H1 (cell line): ENCODE measurements at regions not wholly inside any gene's neighbourhood (a gene's known extent, or its start where the extent isn't known, plus 50 kb on each side); places are given as distances from the start of the nearest gene placed in this dataset.
"Not testable (repeated sequence)": the region's sequence is repeated elsewhere in the genome, so short reads cannot be mapped to it uniquely, and the experiment has no call there.

ENCODE experiments used
- CTCF ChIA-PET: fragments of 300-600 bp; sonication (Branson Sonifier 250); formaldehyde crosslinking; loops from one replicate; lab custom pipeline; 2021; ENCODE audit not compliant: partially characterized antibody; lab: Charles Lee
- POLR2A ChIA-PET: fragments of 300-600 bp; sonication (Branson Sonifier 250); formaldehyde crosslinking; loops from one replicate; lab custom pipeline; 2021; ENCODE audit warnings: inconsistent platforms; ENCODE audit not compliant: partially characterized antibody; lab: Charles Lee
- DNase-seq, 2 experiments: peaks; one replicate each; pipeline versions ENCODE4 v3.0.0 to v3.0.0-alpha.2; 2010 to 2022; ENCODE audit warnings: low spot score in 2 of 2, low read depth in 1 of 2, mixed read lengths in 1 of 2
- FAIRE-seq: peaks from 2 replicates; lab custom pipeline; 2011; peaks lifted over from hg19 to GRCh38; lab: Jason Lieb, UNC
- H2AFZ ChIP-seq: 2 replicates; pipeline ENCODE4 v1.8.1; 2012; ENCODE audit warnings: low read length, inconsistent platforms
- H2AK5ac ChIP-seq: 2 replicates; pipeline ENCODE4 v1.6.1; 2013; ENCODE audit warnings: low read depth, low read length
- H2BK120ac ChIP-seq: replicated peaks from 2 replicates; pipeline ENCODE3; 2013; ENCODE audit warnings: low read depth, low read length, inconsistent platforms
- H2BK12ac ChIP-seq: 2 replicates; pipeline ENCODE4 v1.6.1; 2013; ENCODE audit warnings: low read depth, low read length
- H2BK15ac ChIP-seq: 2 replicates; pipeline ENCODE4 v1.6.1; 2013; ENCODE audit warnings: low read length
- H2BK20ac ChIP-seq: 2 replicates; pipeline ENCODE4 v1.6.1; 2013; ENCODE audit warnings: low read length
- H2BK5ac ChIP-seq: 2 replicates; pipeline ENCODE4 v1.6.1; 2013; ENCODE audit warnings: low read depth, low read length
- H3K14ac ChIP-seq: 2 replicates; pipeline ENCODE4 v1.6.1; 2013; ENCODE audit warnings: inconsistent platforms; ENCODE audit not compliant: insufficient read length
- H3K18ac ChIP-seq: 2 replicates; pipeline ENCODE4 v1.6.1; 2013; ENCODE audit warnings: low read length; ENCODE audit errors: extremely low read depth
- H3K23ac ChIP-seq: 2 replicates; pipeline ENCODE4 v1.6.1; 2013; ENCODE audit warnings: inconsistent platforms; ENCODE audit not compliant: insufficient read length
- H3K23me2 ChIP-seq: 2 replicates; pipeline ENCODE4 v1.6.1; 2013; ENCODE audit warnings: low read depth, low read length
- H3K27ac ChIP-seq: 2 replicates; pipeline ENCODE4 v1.6.1; 2011; ENCODE audit warnings: low read depth, low read length, inconsistent platforms
- H3K27me3 ChIP-seq, 4 experiments: replicated peaks in 1 of 4; 1 replicate in 1 of 4; 2 replicates in 3 of 4; pipeline versions ENCODE4 v1.6.1 to v1.8.1; 2011 to 2013; ENCODE audit warnings: low read length in 3 of 4, mild to moderate bottlenecking in 3 of 4, inconsistent platforms in 2 of 4, mixed read lengths in 2 of 4, moderate library complexity in 1 of 4; ENCODE audit not compliant: control insufficient read depth in 3 of 4, insufficient read depth in 3 of 4; ENCODE audit errors: extremely low read depth in 1 of 4
- H3K36me3 ChIP-seq, 4 experiments: 2 replicates each; pipeline versions ENCODE4 v1.6.1 to v1.8.1; 2011 to 2013; ENCODE audit warnings: mild to moderate bottlenecking in 4 of 4, low read length in 3 of 4, moderate library complexity in 2 of 4, control low read depth in 1 of 4, inconsistent platforms in 1 of 4; ENCODE audit not compliant: insufficient read depth in 4 of 4, control insufficient read depth in 2 of 4
- H3K4ac ChIP-seq: replicated peaks from 2 replicates; pipeline ENCODE3; 2013; ENCODE audit warnings: low read length, low read depth, mixed read lengths, inconsistent platforms; ENCODE audit not compliant: insufficient read length
- H3K4me1 ChIP-seq, 4 experiments: replicated peaks in 1 of 4; 1 replicate in 1 of 4; 2 replicates in 3 of 4; pipeline versions ENCODE4 v1.6.1 to v1.8.1; 2011 to 2013; ENCODE audit warnings: low read length in 3 of 4, inconsistent platforms in 2 of 4, mixed read lengths in 1 of 4; ENCODE audit not compliant: insufficient read depth in 4 of 4, control insufficient read depth in 3 of 4
- H3K4me2 ChIP-seq, 2 experiments: 2 replicates each; pipeline versions ENCODE4 v1.6.1 to v1.8.1; 2011 to 2013; ENCODE audit warnings: low read depth in 2 of 2, low read length in 2 of 2, control low read depth in 1 of 2, inconsistent platforms in 1 of 2, mild to moderate bottlenecking in 1 of 2; ENCODE audit not compliant: insufficient read depth in 1 of 2
- H3K4me3 ChIP-seq, 4 experiments: fragments of 200-600, 300-600 bp in 1 of 4; sonication (generic), shearing (Covaris generic), sonication (Bioruptor Twin) in 1 of 4; 2 replicates each; pipeline versions ENCODE4 v1.5.1 to v1.8.1; 2011 to 2016; ENCODE audit warnings: low read length in 4 of 4, low read depth in 3 of 4, control low read depth in 2 of 4, inconsistent platforms in 2 of 4, mild to moderate bottlenecking in 2 of 4, mixed read lengths in 1 of 4, moderate library complexity in 1 of 4; ENCODE audit not compliant: insufficient read depth in 2 of 4; ENCODE audit errors: extremely low read depth in 1 of 4
- H3K56ac ChIP-seq: replicated peaks from 2 replicates; pipeline ENCODE3; 2013; ENCODE audit warnings: low read depth, mild to moderate bottlenecking, mixed read lengths, low read length, inconsistent platforms; ENCODE audit not compliant: insufficient read length
- H3K79me1 ChIP-seq: 2 replicates; pipeline ENCODE4 v1.6.1; 2013; ENCODE audit warnings: low read depth, low read length, control low read depth
- H3K79me2 ChIP-seq, 2 experiments: 2 replicates each; pipeline versions ENCODE4 v1.6.1 to v1.8.1; 2012 to 2013; ENCODE audit warnings: low read length in 2 of 2, mild to moderate bottlenecking in 2 of 2, inconsistent platforms in 1 of 2; ENCODE audit not compliant: insufficient read depth in 2 of 2, control insufficient read depth in 1 of 2
- H3K9ac ChIP-seq, 4 experiments: replicated peaks in 1 of 4; 1 replicate in 1 of 4; 2 replicates in 3 of 4; pipeline versions ENCODE4 v1.6.1 to v1.8.1; 2011 to 2013; ENCODE audit warnings: low read depth in 3 of 4, low read length in 3 of 4, control low read depth in 2 of 4, mild to moderate bottlenecking in 2 of 4, moderate library complexity in 2 of 4, inconsistent platforms in 1 of 4; ENCODE audit errors: extremely low read depth in 1 of 4
- H3K9me3 ChIP-seq, 2 experiments: 2 replicates each; pipeline versions ENCODE4 v1.6.1 to v1.8.1; 2012 to 2013; ENCODE audit warnings: mild to moderate bottlenecking in 2 of 2, moderate library complexity in 2 of 2, control low read depth in 1 of 2, inconsistent platforms in 1 of 2, low read depth in 1 of 2, low read length in 1 of 2, mixed read lengths in 1 of 2; ENCODE audit not compliant: insufficient read depth in 2 of 2
- H4K20me1 ChIP-seq, 2 experiments: replicated peaks in 1 of 2; 2 replicates each; pipeline versions ENCODE3 to v1.8.1; 2011 to 2013; ENCODE audit warnings: inconsistent platforms in 2 of 2, low read length in 2 of 2, mild to moderate bottlenecking in 1 of 2; ENCODE audit not compliant: insufficient read depth in 2 of 2, control insufficient read depth in 1 of 2
- H4K5ac ChIP-seq: 2 replicates; pipeline ENCODE4 v1.6.1; 2013; ENCODE audit warnings: low read length, low read depth, mixed read lengths, inconsistent platforms; ENCODE audit not compliant: insufficient read length
- H4K8ac ChIP-seq: 2 replicates; pipeline ENCODE4 v1.8.0; 2013; ENCODE audit warnings: mild to moderate bottlenecking, moderate library complexity, low read length, inconsistent platforms; ENCODE audit not compliant: insufficient read depth; ENCODE audit errors: extremely low read depth
- H4K91ac ChIP-seq: replicated peaks from 2 replicates; pipeline ENCODE3; 2013; ENCODE audit warnings: low read length, mixed read lengths, inconsistent platforms; ENCODE audit not compliant: insufficient read length
- WGBS, 2 experiments: shearing (Covaris generic) in 1 of 2; methylation state at CpG; one replicate each; pipeline versions ENCODE4 v1.1.6 to v1.1.7; 2013 to 2015; ENCODE audit warnings: low lambda C conversion rate in 2 of 2, mixed read lengths in 2 of 2, inconsistent platforms in 1 of 2, low coverage in 1 of 2, missing lambda C conversion rate in 1 of 2; ENCODE audit not compliant: insufficient replicate concordance in 2 of 2, insufficient coverage in 1 of 2, insufficient read length in 1 of 2; ENCODE audit errors: extremely low coverage in 1 of 2, missing lambda C conversion rate in 1 of 2; 5-methylcytosine and 5-hydroxymethylcytosine counted together

DNA sequence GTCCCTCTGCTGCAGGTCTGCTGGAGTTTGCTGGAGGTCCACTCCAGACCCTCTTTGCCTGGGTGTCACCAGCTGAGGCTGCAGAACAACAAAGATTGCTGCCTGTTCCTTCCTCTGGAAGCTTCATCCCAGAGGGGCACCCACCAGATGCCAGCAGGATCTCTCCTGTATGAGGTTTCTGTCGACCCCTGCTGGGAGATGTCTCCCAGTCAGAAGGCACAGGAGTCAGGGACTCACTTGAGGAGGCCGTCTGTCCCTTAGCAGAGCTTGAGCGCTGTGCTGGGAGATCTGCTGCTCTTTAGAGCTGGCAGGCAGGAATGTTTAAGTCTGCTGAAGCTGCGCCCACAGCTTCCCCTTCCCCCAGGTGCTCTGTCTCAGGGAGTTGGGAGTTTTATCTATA, 196.2 kb downstream of the C4orf33 start:
- H2BK120ac ChIP-seq, H4K20me1 ChIP-seq, H3K79me1 ChIP-seq, FAIRE-seq, H2BK20ac ChIP-seq, H3K9ac ChIP-seq, H3K4me3 ChIP-seq, H3K27ac ChIP-seq, H3K56ac ChIP-seq, H2BK15ac ChIP-seq, H4K8ac ChIP-seq, H2BK12ac ChIP-seq, H2AK5ac ChIP-seq, POLR2A ChIA-PET, H3K4me1 ChIP-seq, H4K5ac ChIP-seq, H3K14ac ChIP-seq, H3K9me3 ChIP-seq, H2BK5ac ChIP-seq, H3K18ac ChIP-seq, H3K23me2 ChIP-seq, DNase-seq, H3K79me2 ChIP-seq, H3K36me3 ChIP-seq, CTCF ChIA-PET, H3K23ac ChIP-seq, H3K4me2 ChIP-seq, H3K4ac ChIP-seq, H3K27me3 ChIP-seq, H2AFZ ChIP-seq, H4K91ac ChIP-seq: not testable (repeated sequence)
- 75% methylated on average over 4 of the region's 4 CpGs; no CpG with 5 or more reads in 1 of the 2 experiments for WGBS, 2 experiments
